ENCODE measurements at regions not wholly inside any gene's neighbourhood (a gene's known extent, or its start where the extent isn't known, plus 50 kb on each side); places are given as distances from the start of the nearest gene placed in this dataset.

DNA sequence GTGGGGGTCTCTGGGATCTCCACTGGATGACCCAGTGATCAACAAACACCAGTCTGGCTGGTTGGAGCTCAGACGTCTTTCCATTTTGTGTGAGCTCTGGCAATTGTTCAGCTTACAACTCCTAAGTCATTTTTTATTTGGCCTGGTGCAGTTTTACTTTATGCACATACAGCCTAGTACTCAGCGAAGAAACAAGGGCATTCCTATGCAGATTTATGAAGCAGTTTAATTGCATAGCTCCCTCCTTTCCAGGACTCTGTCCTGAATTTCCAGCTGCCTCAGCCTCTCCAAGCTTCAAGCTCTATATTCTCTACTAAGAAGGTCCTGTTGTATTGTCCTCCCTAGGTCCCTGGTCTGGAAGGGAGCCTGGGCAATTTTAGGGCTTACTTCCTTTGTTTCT is 145.6 kb upstream of the GALNT17 start:
- no peak for DNase-seq (ENCODE audit: low spot score)

DNA sequence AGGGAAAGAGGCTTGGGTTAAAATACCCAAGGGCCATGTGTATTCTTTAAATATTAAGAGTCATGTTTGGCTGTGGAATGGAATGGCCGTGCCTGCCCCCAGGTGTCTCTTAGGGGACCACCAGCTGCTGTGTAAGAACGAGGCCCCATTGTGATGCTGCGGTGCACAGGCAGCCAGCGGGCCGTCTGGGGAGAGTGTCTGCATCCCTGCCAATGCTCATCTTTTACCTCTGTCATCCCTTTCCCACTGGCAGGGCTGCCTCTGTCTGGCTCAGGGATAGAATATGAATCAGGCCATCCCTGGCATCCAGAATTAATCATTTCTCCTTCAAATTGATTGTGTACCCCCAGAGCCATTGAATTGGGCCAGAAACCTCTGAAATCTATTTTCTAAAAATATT is 137.8 kb upstream of the GALNT17 start:
- no peak for DNase-seq (ENCODE audit: low spot score)

DNA sequence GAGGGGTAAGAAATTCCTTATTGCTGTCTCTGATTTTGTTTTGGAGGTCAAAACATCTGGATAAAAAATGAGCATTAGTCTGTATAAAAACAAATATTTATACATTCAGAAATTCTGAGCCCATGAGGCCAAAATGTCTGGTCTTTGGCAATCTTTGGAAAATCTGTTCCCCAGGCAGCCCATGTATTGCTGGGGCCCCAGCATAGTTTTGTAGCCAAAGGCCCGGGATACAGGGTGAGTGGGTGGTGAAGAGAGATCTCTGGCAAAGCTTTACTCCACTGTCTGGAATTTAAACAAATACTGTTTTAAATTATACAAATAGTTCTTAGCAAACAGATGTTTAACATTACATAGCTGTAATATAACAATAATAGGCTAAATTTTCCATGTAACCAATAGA is 134.7 kb upstream of the GALNT17 start:
- no peak for DNase-seq (ENCODE audit: low spot score)

DNA sequence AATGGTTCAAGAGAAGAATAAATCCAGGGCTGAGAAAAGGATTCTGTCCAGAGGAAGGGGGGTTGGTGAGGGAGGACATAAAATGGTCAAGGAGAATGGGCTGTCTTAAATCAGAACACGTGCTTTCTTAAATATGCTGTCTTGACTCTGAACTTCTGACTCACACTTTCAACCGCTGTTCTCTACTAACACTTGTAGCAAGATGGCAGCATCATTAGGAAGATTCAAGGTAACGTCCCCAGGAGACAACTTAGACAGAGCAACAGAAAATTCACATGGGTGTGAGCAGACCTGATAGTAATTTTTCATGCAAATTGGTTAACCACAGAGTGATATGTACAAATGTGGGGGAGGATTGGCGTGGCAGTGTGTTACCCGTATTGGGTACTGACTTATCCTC is 126.8 kb upstream of the GALNT17 start:
- no peak for DNase-seq (ENCODE audit: low spot score)

- no peak for DNase-seq (ENCODE audit: low spot score)
These were observed 122.3 kb upstream of the GALNT17 start for GRCh38 chr7:71009636-71010035.

DNA sequence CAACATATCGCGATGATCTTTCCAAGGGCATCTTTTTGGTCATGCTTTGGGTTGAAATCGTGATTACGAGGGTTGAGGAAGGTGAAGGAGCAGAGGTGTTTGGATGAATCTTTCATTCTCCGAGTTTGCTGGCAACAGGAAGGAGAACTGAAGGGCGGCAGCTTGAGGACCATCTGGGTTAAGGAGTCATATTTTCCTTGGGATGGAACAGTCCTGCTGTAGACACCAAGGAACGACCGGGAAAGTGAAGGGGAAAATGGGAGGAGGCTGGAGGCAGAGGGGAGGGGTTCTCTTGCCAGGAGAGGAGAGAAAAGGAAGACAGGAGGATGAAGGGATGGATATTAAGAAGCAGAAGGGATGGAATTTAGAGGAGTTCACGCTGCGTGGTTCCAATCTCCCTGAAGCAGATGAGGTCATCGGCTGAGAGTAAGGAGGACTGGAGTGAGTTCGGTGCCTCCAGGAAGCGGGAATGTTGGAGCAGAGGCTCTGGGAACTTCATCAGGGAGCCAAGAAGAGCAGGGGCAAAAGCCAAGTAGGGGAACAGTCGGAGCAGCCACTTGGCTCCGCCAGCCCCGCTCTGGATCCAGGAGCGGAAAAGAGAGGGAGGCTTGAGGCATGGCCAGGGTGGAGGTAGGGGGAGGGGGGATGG is 116.6 kb upstream of the GALNT17 start:
- DNase-seq (ENCODE audit: low spot score), result no peak

DNA sequence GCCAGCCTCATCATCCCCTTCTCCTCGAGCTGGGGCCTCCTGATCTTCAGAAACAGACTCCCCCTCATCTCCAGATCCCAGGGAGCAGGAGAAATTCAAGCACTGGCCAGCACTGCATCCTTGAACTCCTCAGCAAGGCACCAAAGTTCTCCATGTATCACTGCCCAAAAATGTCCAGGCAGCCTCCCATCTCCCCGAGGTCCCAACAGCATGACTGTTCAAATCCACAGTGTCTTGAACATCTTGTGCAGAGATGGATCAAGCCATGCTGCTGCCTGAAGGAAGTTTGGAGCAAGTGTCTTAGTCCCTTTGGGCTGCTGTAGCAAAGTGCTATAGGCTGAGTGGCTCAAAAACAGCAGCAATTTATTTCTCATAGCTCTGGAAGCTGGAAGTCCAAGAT is 115.5 kb upstream of the GALNT17 start:
- DNase-seq (ENCODE audit: low spot score), result no peak

GRCh38 chr7:71017602-71018001 is 114.3 kb upstream of the GALNT17 start:
- no peak for DNase-seq (ENCODE audit: low spot score)

DNA sequence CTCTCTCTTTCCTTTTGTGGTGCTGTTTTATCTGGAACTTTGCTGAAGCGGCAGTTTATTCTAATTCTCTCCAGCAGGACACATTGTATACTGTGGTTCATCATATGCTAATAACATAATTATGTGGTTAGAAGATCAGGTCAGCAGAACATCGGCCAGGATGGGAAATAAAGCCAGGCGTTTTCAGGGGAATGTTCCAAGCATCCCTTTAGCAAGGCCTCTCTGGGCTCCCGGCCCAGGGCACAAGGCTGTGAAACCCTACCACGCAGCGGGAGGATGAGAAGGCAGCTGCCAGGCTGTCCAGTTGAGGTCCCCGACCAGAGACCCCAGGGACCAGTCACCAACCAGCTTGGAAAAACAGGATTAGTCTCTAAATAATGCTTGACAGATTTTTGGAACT is 112.2 kb upstream of the GALNT17 start:
- DNase-seq (ENCODE audit: low spot score), result no peak

DNA sequence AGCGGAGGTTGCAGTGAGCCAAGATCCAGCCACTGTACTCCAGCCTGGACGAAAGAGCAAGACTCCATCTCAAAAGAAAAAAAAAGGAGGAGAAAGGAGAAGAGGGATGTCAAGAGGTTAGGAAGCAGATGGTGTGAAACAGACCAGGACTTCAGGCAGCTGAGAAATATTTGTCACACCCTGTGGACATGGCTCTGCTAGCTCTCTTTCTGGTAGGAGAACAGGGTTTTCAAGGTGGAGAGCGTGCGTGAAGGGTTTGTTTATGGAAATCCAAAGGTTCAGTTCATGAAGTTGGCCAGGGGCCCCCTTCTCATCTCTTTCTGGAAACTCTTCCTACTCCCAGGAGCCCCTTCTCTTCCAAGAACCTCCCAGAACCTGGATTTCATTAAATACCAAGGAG is 110.8 kb upstream of the GALNT17 start:
- DNase-seq (ENCODE audit: low spot score), result no peak

DNA sequence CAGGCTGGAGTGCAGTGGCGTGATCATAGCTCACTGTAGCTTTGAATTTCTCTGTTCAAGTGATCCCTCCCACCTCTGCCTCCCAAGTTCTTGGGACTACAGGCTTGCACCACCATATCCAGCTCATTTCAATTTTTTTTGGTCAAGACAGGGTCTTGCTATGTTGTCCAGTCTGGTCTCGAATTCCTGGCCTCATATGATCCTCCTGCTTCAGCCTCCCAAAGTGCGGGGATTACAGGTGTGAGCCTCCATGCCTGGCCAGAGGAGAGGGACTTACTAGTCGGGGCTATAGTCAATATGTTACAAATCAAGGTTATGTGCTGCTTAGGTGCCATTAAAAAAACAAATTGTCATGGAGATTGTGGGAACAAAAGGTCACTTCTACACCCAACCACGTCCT is 105.3 kb upstream of the GALNT17 start:
- DNase-seq (ENCODE audit: low spot score), result no peak

GRCh38 chr7:71034243-71034642 is 97.7 kb upstream of the GALNT17 start:
- no peak for DNase-seq (ENCODE audit: low spot score)

- no peak for DNase-seq (ENCODE audit: low spot score)
These were observed 89.4 kb upstream of the GALNT17 start for GRCh38 chr7:71042591-71042990.

DNA sequence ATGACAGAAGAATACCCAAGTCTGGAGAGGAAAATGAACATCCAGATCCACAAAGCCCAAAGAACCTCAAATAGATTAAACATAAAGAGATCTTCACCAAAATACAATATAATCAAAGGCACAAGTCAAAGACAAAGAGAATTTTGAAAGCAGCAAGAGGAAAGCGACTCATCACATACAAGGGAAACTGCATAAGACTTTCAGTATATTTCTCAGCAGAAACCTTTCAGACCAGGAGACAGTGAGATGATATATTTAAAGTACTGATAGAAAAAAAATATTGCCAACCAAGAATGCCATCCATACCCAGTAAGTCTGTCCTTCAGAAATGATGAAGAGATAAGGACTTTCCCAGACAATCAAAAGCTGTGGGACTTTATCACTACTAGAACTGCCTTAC is 81.5 kb upstream of the GALNT17 start:
- DNase-seq (ENCODE audit: low spot score), result no peak

GRCh38 chr7:71055504-71055903 is 76.4 kb upstream of the GALNT17 start:
- DNase-seq (ENCODE audit: low spot score), result no peak

GRCh38 chr7:71077743-71078476 is 54.0 kb upstream of the GALNT17 start:
- no peak for DNase-seq (ENCODE audit: low spot score)

All from kidney tubule cell (primary cell).